Gastrocnemius medialis (tissue), 4 donors: ENCODE measurements at regions not wholly inside any gene's neighbourhood (a gene's known extent, or its start where the extent isn't known, plus 50 kb on each side); places are given as distances from the start of the nearest gene placed in this dataset.

Experiments used
- ATAC-seq, 2 donors: fragments of 150-250 bp; one replicate each; pipeline ENCODE4 v1.9.1; 2016
- DNase-seq, 2 donors: peaks; one replicate each; pipeline ENCODE4 v3.0.0-alpha.2; 2019
- H3K27ac ChIP-seq, 4 donors: fragments of 200-600 bp; sonication (generic); 1 replicate in 1 of 4; 2 replicates in 3 of 4; pipeline ENCODE4 v1.5.1; 2016 to 2018; ENCODE audit warnings: mild to moderate bottlenecking in 2 of 4, moderate library complexity in 1 of 4
- H3K27me3 ChIP-seq, 3 donors: fragments of 200-600 bp; sonication (generic) in 2 of 3; 1 replicate in 1 of 3; 2 replicates in 2 of 3; pipeline versions ENCODE4 v1.5.1 to v1.6.0; 2016 to 2019; ENCODE audit warnings: mild to moderate bottlenecking in 1 of 3, moderate library complexity in 1 of 3
- H3K36me3 ChIP-seq, 2 donors: fragments of 200-600 bp; sonication (generic) in 1 of 2; one replicate each; pipeline ENCODE4 v1.5.1; 2017 to 2018
- H3K4me1 ChIP-seq, 2 donors: fragments of 200-600 bp; sonication (generic) in 1 of 2; one replicate each; pipeline ENCODE4 v1.5.1; 2016 to 2017; ENCODE audit warnings: mild to moderate bottlenecking in 2 of 2
- H3K4me3 ChIP-seq, 4 donors: fragments of 200-600 bp; sonication (generic) in 3 of 4; 1 replicate in 1 of 4; 2 replicates in 3 of 4; pipeline ENCODE4 v1.5.1; 2016 to 2019; ENCODE audit warnings: mild to moderate bottlenecking in 2 of 4
- H3K9me3 ChIP-seq, 3 donors: fragments of 200-600 bp; sonication (generic) in 2 of 3; 1 replicate in 1 of 3; 2 replicates in 2 of 3; pipeline ENCODE4 v1.5.1; 2016 to 2019
- POLR2A ChIP-seq, 2 donors: fragments of 450-650 bp; IDR thresholded peaks; one replicate each; pipeline ENCODE4 v1.6.1; 2017; ENCODE audit warnings: antibody characterized with exemption in 2 of 2, mild to moderate bottlenecking in 2 of 2, moderate library complexity in 2 of 2
- in situ Hi-C, 4 donors: fragments of 200-750 bp; cut with MboI; loops; one replicate each; pipeline versions ENCODE4 v1.15.0 to v1.8.0; 2017; ENCODE audit warnings: low sequenced_read_pairs in 4 of 4
- intact Hi-C: fragments of 100-400 bp; cut with DNase I; formaldehyde crosslinking; loops from one replicate; pipeline ENCODE4 v1.15.1; 2023; ENCODE audit warnings: low total_unique reads
- TF ChIP-seq, protein P1 (sequence below), 5 experiments: fragments of 450-650 bp in 3 of 5; fragments of 200-600 bp in 2 of 5; sonication (generic) in 2 of 5; IDR thresholded peaks in 4 of 5; conservative IDR thresholded peaks in 1 of 5; 1 replicate in 4 of 5; 2 replicates in 1 of 5; pipeline ENCODE4 v1.5.1; 2016 to 2019; ENCODE audit warnings: antibody characterized with exemption in 5 of 5, mild to moderate bottlenecking in 3 of 5, moderate library complexity in 3 of 5

DNA sequence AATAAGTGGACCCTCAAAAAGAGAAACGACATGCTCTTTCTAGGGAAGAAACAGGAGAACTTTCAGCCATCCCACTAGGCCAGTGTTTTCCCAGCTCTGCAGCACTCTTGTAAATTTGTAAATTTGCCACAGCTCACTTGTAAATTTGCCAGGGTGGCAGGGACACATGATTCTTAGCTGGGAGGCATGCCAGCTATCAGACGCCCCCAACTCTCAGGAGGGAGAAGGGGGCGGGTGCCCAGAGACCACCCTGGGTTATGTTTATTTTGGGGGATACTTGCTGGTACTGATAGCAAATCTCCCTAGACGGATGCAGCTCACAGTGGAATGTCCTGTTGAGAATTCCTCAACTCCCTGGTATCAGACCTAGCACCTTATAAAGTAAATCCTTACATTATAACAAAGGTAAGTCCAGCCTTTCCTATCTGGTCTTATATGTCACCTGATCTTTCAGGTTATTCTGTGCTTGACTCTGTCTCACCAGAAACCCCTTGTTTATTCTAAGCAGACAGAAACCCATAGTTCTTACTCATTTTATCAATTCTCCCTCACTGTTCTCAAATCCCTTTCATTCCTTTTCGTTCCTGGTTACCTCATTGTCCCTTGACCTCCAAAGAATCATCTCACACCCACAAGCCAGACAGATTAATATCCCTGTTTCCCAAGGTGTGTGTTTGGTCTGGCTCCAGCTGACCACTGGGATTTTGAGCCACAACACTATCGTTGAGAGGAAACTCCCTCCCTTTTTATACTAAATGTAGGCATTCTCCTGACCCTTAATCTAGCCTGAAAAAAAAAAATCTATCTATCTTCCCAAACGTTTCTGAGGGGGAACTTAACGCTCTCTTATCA, 69.3 kb upstream of the HMGA2 start:
- H3K4me1 ChIP-seq, result no peaks in the 10 kb centered on the region
- DNase-seq (no peak), ATAC-seq (no peak)
- no peaks in the 10 kb centered on the region for H3K9me3 ChIP-seq
- no peaks in the 10 kb centered on the region for H3K36me3 ChIP-seq
- intact Hi-C loops, result no loop called here
- TF ChIP-seq, protein P1, sequence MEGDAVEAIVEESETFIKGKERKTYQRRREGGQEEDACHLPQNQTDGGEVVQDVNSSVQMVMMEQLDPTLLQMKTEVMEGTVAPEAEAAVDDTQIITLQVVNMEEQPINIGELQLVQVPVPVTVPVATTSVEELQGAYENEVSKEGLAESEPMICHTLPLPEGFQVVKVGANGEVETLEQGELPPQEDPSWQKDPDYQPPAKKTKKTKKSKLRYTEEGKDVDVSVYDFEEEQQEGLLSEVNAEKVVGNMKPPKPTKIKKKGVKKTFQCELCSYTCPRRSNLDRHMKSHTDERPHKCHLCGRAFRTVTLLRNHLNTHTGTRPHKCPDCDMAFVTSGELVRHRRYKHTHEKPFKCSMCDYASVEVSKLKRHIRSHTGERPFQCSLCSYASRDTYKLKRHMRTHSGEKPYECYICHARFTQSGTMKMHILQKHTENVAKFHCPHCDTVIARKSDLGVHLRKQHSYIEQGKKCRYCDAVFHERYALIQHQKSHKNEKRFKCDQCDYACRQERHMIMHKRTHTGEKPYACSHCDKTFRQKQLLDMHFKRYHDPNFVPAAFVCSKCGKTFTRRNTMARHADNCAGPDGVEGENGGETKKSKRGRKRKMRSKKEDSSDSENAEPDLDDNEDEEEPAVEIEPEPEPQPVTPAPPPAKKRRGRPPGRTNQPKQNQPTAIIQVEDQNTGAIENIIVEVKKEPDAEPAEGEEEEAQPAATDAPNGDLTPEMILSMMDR (IDR thresholded peaks at IDR 0.05 in 4 of 5, conservative IDR thresholded peaks at IDR 0.05 in 1 of 5), result no peak
- no peak for TF ChIP-seq POLR2A (IDR thresholded peaks at IDR 0.05)
- no peak overlapping the region for H3K27ac ChIP-seq
- no peak overlapping the region for H3K4me3 ChIP-seq
- in situ Hi-C loops, result no loop called here
- H3K27me3 ChIP-seq, result peaks cover 0 to 3% (median 0%) of the 10 kb centered on the region in 3 donors

DNA sequence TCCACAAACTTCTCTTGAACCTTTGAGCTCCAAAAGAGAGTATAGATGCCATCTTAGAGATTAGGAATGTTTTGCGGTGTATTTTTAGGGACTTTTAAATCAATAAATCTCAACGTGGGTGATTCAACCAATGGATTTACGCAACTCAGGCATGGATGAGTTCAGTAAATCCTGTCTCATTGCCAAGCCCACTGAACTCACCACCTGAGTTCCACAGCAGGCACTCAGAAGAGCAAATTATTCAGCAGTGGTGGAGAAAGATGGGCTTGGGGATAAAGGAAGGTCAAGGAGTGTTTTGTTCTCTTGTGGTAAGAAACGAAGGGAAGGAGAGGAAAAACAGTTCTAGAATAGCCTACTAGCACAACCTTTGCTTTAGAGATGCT, 68.7 kb upstream of the HMGA2 start:
- Histone ChIP-seq H3K27me3 (peaks cover 0 to 3% (median 0%) of the 10 kb centered on the region in 3 donors), H3K4me3 (no peak overlapping the region), H3K27ac (no peak overlapping the region), H3K4me1 (no peaks in the 10 kb centered on the region), H3K36me3 (no peaks in the 10 kb centered on the region), H3K9me3 (no peaks in the 10 kb centered on the region)
- intact Hi-C loops, result no loop called here
- DNase-seq (no peak), ATAC-seq (no peak)
- in situ Hi-C loops, result no loop called here
- TF ChIP-seq POLR2A (IDR thresholded peaks at IDR 0.05), result no peak

DNA sequence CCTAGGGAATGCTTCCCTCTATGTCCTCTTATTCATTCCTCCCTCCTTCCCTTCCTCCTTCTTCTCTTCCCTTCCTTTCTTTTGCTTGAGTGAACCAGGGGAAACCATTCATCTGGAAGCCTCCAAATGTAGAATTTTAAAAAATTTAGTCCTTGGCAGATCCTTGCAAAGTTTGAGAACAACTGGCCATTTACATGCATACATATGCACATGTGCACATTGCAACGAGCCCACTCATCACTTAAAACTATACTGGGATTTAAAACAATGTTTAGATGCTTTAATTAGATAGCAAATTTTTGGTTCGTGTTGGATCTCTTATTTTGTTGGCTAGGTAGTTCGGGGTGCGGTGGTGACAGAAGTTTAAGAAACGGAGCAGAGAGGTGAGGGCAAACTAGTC, 68.0 kb upstream of the HMGA2 start:
- Histone ChIP-seq H3K27me3 (peaks cover 0 to 3% (median 0%) of the 10 kb centered on the region in 3 donors), H3K4me3 (no peak overlapping the region), H3K36me3 (no peaks in the 10 kb centered on the region), H3K27ac (no peak overlapping the region), H3K4me1 (no peaks in the 10 kb centered on the region), H3K9me3 (no peaks in the 10 kb centered on the region)
- TF ChIP-seq, protein P1 (IDR thresholded peaks at IDR 0.05 in 4 of 5, conservative IDR thresholded peaks at IDR 0.05 in 1 of 5), result no peak
- DNase-seq (no peak), ATAC-seq (no peak)
- in situ Hi-C loops (no loop called here), intact Hi-C loops (no loop called here)

DNA sequence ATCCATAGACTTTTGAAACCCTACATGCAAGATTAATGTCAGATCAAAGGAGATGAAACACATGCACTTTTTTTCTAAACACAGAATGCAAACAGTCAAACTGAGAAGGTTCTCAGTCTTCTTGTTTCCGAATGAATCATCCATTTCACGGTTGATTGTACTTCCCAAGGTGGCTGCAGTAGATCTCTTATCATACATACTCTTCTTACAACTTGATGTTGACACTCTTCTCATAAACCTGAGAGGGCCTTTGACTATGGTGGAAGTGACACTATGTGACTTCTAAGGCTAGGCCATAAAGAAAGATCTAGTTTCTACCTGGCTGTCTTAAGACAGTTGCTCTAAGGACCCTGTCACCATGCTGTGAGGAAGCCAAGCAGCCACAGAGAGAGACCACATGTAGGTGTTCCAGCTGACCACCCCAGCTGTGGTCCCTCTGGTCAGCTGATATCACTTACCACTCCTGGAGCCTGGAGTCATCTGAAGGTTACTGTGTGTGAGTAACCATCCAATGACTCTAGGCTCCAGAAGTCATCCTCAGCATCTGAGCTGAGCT, 67.2 kb upstream of the HMGA2 start:
- no peaks in the 10 kb centered on the region for H3K36me3 ChIP-seq
- intact Hi-C loops, result no loop called here
- ATAC-seq (no peak), DNase-seq (no peak)
- no peaks in the 10 kb centered on the region for H3K9me3 ChIP-seq
- peaks cover 0 to 3% (median 0%) of the 10 kb centered on the region in 3 donors for H3K27me3 ChIP-seq
- no peak overlapping the region for H3K4me3 ChIP-seq
- no peaks in the 10 kb centered on the region for H3K4me1 ChIP-seq
- in situ Hi-C loops, result no loop called here
- TF ChIP-seq, protein P1 (IDR thresholded peaks at IDR 0.05 in 4 of 5, conservative IDR thresholded peaks at IDR 0.05 in 1 of 5), result no peak
- TF ChIP-seq POLR2A (IDR thresholded peaks at IDR 0.05), result no peak
- H3K27ac ChIP-seq, result no peak overlapping the region

DNA sequence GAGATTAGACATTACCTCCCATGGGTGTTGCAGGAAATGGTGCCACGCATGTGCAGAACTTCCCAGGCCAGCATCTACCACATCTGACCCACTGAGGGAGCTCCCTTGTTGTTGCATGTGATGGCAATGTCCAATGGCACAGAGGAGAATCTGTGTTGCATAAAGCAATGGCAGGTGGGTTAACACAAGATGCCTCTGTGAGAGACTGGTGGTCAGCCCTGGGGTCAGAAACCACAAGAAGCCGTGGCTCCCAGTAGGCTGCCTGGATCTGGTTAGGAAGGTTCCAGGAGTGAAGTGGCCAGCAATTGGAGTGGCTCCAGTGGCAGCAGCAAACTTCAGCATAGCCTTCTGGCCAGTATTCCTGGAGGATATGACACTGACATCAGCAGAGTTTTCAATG, 65.9 kb upstream of the HMGA2 start:
- no peak overlapping the region for H3K4me3 ChIP-seq
- DNase-seq, result no peak
- intact Hi-C loops, result no loop called here
- H3K4me1 ChIP-seq, result no peaks in the 10 kb centered on the region
- no peaks in the 10 kb centered on the region for H3K9me3 ChIP-seq
- TF ChIP-seq, protein P1 (IDR thresholded peaks at IDR 0.05 in 4 of 5, conservative IDR thresholded peaks at IDR 0.05 in 1 of 5), result no peak
- TF ChIP-seq POLR2A (IDR thresholded peaks at IDR 0.05), result no peak
- in situ Hi-C loops, result no loop called here
- H3K36me3 ChIP-seq, result no peaks in the 10 kb centered on the region
- H3K27ac ChIP-seq, result no peak overlapping the region
- no peak for ATAC-seq
- no peaks in the 10 kb centered on the region for H3K27me3 ChIP-seq
